ENCODE measurements at regions not wholly inside any gene's neighbourhood (a gene's known extent, or its start where the extent isn't known, plus 50 kb on each side); places are given as distances from the start of the nearest gene placed in this dataset.

- no peaks in the 10 kb centered on the region for H3K9me3 ChIP-seq (ENCODE audit: insufficient read depth, low read depth, low read length)
- H3K27ac ChIP-seq (ENCODE audit: low read length): no peak overlapping the region
- H3K4me3 ChIP-seq (ENCODE audit: low read length): no peak overlapping the region
- no peaks in the 10 kb centered on the region for H3K27me3 ChIP-seq (ENCODE audit: insufficient read depth, low read length)
- no peaks in the 10 kb centered on the region for H3K36me3 ChIP-seq (ENCODE audit: insufficient read depth, low read depth, low read length)
- H3K9ac ChIP-seq (ENCODE audit: low read depth, low read length): no peak overlapping the region
- no peaks in the 10 kb centered on the region; the same call in 1 of the 2 replicates for H3K4me1 ChIP-seq (ENCODE audit: insufficient read depth, low read length)
These were observed 950.6 kb downstream of the TYW1 start for GRCh38 chr7:67947191-67947590.

GRCh38 chr7:67947646-67948045 lies 951.0 kb downstream of the TYW1 start:
- Histone ChIP-seq H3K27me3 (ENCODE audit: insufficient read depth, low read length) (no peaks in the 10 kb centered on the region), H3K27ac (ENCODE audit: low read length) (no peak overlapping the region), H3K4me3 (ENCODE audit: low read length) (no peak overlapping the region), H3K36me3 (ENCODE audit: insufficient read depth, low read depth, low read length) (no peaks in the 10 kb centered on the region), H3K4me1 (ENCODE audit: insufficient read depth, low read length) (no peaks in the 10 kb centered on the region; the same call in 1 of the 2 replicates), H3K9ac (ENCODE audit: low read depth, low read length) (no peak overlapping the region), H3K9me3 (ENCODE audit: insufficient read depth, low read depth, low read length) (no peaks in the 10 kb centered on the region)

DNA sequence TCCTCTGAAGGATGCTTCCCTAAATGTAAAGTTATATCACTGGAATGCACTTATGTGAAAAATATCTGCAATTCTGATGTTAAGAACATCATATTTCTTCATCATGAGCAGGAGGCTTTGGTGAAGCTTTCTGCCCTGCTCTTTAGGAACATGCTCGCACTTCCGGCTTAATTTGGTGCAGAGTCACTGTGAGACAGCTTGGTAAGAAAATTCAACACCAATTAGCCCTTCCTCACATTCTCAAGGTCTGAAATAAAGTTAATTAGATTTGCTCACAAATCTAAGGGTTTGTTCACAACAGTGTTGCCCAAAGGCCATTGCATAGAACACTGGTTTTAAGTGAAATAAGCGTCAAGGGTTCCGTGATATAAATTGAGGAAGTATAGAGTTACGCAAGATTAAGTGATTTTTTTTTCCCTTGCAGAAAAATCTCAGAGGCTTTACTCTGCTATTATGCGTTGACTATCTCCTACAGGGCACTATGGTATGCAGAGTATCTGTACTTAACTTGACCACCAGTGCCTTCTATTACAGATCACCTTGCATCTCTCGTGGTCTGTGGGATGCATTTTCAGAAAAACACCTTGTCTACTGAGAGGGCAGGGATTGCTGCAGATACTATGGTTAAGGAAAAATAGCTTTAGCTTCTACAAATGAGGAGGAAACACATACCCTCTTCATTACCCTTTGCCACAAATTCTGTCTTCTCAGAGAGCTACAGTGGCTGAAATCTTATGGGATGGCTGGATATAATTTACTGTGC lies 953.9 kb downstream of the TYW1 start:
- no peaks in the 10 kb centered on the region for H3K36me3 ChIP-seq (ENCODE audit: insufficient read depth, low read depth, low read length)
- peaks cover 6% of the 10 kb centered on the region; the same call in 1 of the 2 replicates for H3K4me1 ChIP-seq (ENCODE audit: insufficient read depth, low read length)
- no peaks in the 10 kb centered on the region for H3K9me3 ChIP-seq (ENCODE audit: insufficient read depth, low read depth, low read length)
- H3K27me3 ChIP-seq (ENCODE audit: insufficient read depth, low read length): no peaks in the 10 kb centered on the region
- no peak overlapping the region for H3K4me3 ChIP-seq (ENCODE audit: low read length)
- H3K9ac ChIP-seq (ENCODE audit: low read depth, low read length): no peak overlapping the region
- no peak overlapping the region for H3K27ac ChIP-seq (ENCODE audit: low read length)

- Histone ChIP-seq H3K9me3 (ENCODE audit: insufficient read depth, low read depth, low read length) (no peaks in the 10 kb centered on the region), H3K9ac (ENCODE audit: low read depth, low read length) (no peak overlapping the region), H3K4me1 (ENCODE audit: insufficient read depth, low read length) (peaks cover 6% of the 10 kb centered on the region; the same call in 1 of the 2 replicates), H3K27me3 (ENCODE audit: insufficient read depth, low read length) (no peaks in the 10 kb centered on the region), H3K27ac (ENCODE audit: low read length) (no peak overlapping the region), H3K4me3 (ENCODE audit: low read length) (no peak overlapping the region), H3K36me3 (ENCODE audit: insufficient read depth, low read depth, low read length) (no peaks in the 10 kb centered on the region)
These were observed 958.4 kb downstream of the TYW1 start for GRCh38 chr7:67955061-67955460.

DNA sequence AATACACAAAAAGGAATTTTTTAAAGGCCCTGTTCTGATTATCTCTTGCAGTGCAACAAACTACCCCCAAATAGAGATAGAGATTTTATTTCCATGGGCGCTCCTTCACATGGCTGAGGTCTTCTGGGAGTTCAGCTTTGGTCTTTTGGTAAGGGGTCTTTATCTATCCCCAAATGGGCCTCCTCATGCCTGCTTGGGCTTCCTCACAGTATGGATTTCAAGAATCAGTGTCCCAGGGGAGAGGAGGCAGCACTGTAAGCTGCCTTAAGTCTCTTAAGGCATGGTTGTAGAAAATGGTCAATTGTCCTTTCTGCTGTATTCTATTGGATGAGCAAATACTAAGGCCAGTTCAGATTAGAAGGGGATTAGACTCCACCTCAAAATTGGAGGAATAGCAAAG lies 966.2 kb downstream of the TYW1 start:
- no peaks in the 10 kb centered on the region for H3K9me3 ChIP-seq (ENCODE audit: insufficient read depth, low read depth, low read length)
- no peaks in the 10 kb centered on the region for H3K4me1 ChIP-seq (ENCODE audit: insufficient read depth, low read length)
- no peak overlapping the region for H3K9ac ChIP-seq (ENCODE audit: low read depth, low read length)
- no peaks in the 10 kb centered on the region for H3K27me3 ChIP-seq (ENCODE audit: insufficient read depth, low read length)
- no peak overlapping the region for H3K27ac ChIP-seq (ENCODE audit: low read length)
- H3K36me3 ChIP-seq (ENCODE audit: insufficient read depth, low read depth, low read length): no peaks in the 10 kb centered on the region
- H3K4me3 ChIP-seq (ENCODE audit: low read length): no peak overlapping the region

GRCh38 chr7:67976490-67976889 lies 979.9 kb downstream of the TYW1 start:
- Histone ChIP-seq H3K27ac (ENCODE audit: low read length) (no peak overlapping the region), H3K4me1 (ENCODE audit: insufficient read depth, low read length) (no peaks in the 10 kb centered on the region), H3K27me3 (ENCODE audit: insufficient read depth, low read length) (no peaks in the 10 kb centered on the region), H3K9ac (ENCODE audit: low read depth, low read length) (no peak overlapping the region), H3K9me3 (ENCODE audit: insufficient read depth, low read depth, low read length) (no peaks in the 10 kb centered on the region), H3K4me3 (ENCODE audit: low read length) (no peak overlapping the region), H3K36me3 (ENCODE audit: insufficient read depth, low read depth, low read length) (no peaks in the 10 kb centered on the region)

- no peaks in the 10 kb centered on the region for H3K9me3 ChIP-seq (ENCODE audit: insufficient read depth, low read depth, low read length)
- H3K36me3 ChIP-seq (ENCODE audit: insufficient read depth, low read depth, low read length): no peaks in the 10 kb centered on the region
- H3K4me1 ChIP-seq (ENCODE audit: insufficient read depth, low read length): no peaks in the 10 kb centered on the region
- no peak overlapping the region for H3K9ac ChIP-seq (ENCODE audit: low read depth, low read length)
- no peak overlapping the region for H3K4me3 ChIP-seq (ENCODE audit: low read length)
- H3K27ac ChIP-seq (ENCODE audit: low read length): no peak overlapping the region
- H3K27me3 ChIP-seq (ENCODE audit: insufficient read depth, low read length): no peaks in the 10 kb centered on the region
These were observed 986.9 kb downstream of the TYW1 start for GRCh38 chr7:67983486-67983885.

GRCh38 chr7:67984326-67984725 lies 987.7 kb downstream of the TYW1 start:
- Histone ChIP-seq H3K27me3 (ENCODE audit: insufficient read depth, low read length) (no peaks in the 10 kb centered on the region), H3K36me3 (ENCODE audit: insufficient read depth, low read depth, low read length) (no peaks in the 10 kb centered on the region), H3K9ac (ENCODE audit: low read depth, low read length) (no peak overlapping the region), H3K27ac (ENCODE audit: low read length) (no peak overlapping the region), H3K4me1 (ENCODE audit: insufficient read depth, low read length) (no peaks in the 10 kb centered on the region), H3K9me3 (ENCODE audit: insufficient read depth, low read depth, low read length) (no peaks in the 10 kb centered on the region), H3K4me3 (ENCODE audit: low read length) (no peak overlapping the region)

- no peaks in the 10 kb centered on the region for H3K36me3 ChIP-seq (ENCODE audit: insufficient read depth, low read depth, low read length)
- no peaks in the 10 kb centered on the region for H3K27me3 ChIP-seq (ENCODE audit: insufficient read depth, low read length)
- H3K4me1 ChIP-seq (ENCODE audit: insufficient read depth, low read length): no peaks in the 10 kb centered on the region
- no peak overlapping the region for H3K9ac ChIP-seq (ENCODE audit: low read depth, low read length)
- H3K9me3 ChIP-seq (ENCODE audit: insufficient read depth, low read depth, low read length): no peaks in the 10 kb centered on the region
- H3K4me3 ChIP-seq (ENCODE audit: low read length): no peak overlapping the region
- H3K27ac ChIP-seq (ENCODE audit: low read length): no peak overlapping the region
These were observed 992.5 kb downstream of the TYW1 start for GRCh38 chr7:67989142-67989541.

DNA sequence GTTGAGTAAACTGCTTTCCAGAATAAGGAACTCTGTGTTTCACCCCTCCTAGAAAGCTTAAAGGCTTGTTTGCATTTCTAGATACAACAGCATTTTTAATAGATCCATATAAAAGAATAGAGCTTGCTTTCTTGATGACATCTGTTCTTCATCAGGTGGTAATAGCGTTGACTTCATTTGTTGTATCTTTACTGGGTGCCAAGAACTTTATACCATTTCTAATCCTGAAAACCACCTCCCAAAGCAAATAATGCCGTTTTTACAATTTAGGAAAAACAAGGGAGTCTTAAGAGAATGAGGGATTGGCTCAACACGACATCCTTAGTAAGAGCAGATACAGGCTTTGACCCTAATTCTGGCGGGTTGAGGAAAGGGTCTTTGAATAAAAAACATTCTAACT lies 993.4 kb downstream of the TYW1 start:
- Histone ChIP-seq H3K9ac (ENCODE audit: low read depth, low read length) (no peak overlapping the region), H3K27me3 (ENCODE audit: insufficient read depth, low read length) (no peaks in the 10 kb centered on the region), H3K9me3 (ENCODE audit: insufficient read depth, low read depth, low read length) (no peaks in the 10 kb centered on the region), H3K27ac (ENCODE audit: low read length) (no peak overlapping the region), H3K36me3 (ENCODE audit: insufficient read depth, low read depth, low read length) (no peaks in the 10 kb centered on the region), H3K4me1 (ENCODE audit: insufficient read depth, low read length) (no peaks in the 10 kb centered on the region), H3K4me3 (ENCODE audit: low read length) (no peak overlapping the region)

GRCh38 chr7:67990716-67991115 lies 994.1 kb downstream of the TYW1 start:
- no peak overlapping the region for H3K9ac ChIP-seq (ENCODE audit: low read depth, low read length)
- no peaks in the 10 kb centered on the region for H3K9me3 ChIP-seq (ENCODE audit: insufficient read depth, low read depth, low read length)
- no peak overlapping the region for H3K4me3 ChIP-seq (ENCODE audit: low read length)
- H3K27ac ChIP-seq (ENCODE audit: low read length): no peak overlapping the region
- H3K4me1 ChIP-seq (ENCODE audit: insufficient read depth, low read length): no peaks in the 10 kb centered on the region
- H3K27me3 ChIP-seq (ENCODE audit: insufficient read depth, low read length): no peaks in the 10 kb centered on the region
- no peaks in the 10 kb centered on the region for H3K36me3 ChIP-seq (ENCODE audit: insufficient read depth, low read depth, low read length)

- Histone ChIP-seq H3K27ac (ENCODE audit: low read length) (no peak overlapping the region), H3K4me3 (ENCODE audit: low read length) (no peak overlapping the region), H3K36me3 (ENCODE audit: insufficient read depth, low read depth, low read length) (no peaks in the 10 kb centered on the region), H3K27me3 (ENCODE audit: insufficient read depth, low read length) (no peaks in the 10 kb centered on the region), H3K4me1 (ENCODE audit: insufficient read depth, low read length) (no peaks in the 10 kb centered on the region), H3K9ac (ENCODE audit: low read depth, low read length) (no peak overlapping the region), H3K9me3 (ENCODE audit: insufficient read depth, low read depth, low read length) (no peaks in the 10 kb centered on the region)
These were observed 995.7 kb downstream of the TYW1 start for GRCh38 chr7:67992287-67992686.

All from iPS-20b (cell line).